GM23338 (cell line): ENCODE measurements at regions not wholly inside any gene's neighbourhood (a gene's known extent, or its start where the extent isn't known, plus 50 kb on each side); places are given as distances from the start of the nearest gene placed in this dataset.

ENCODE experiments used
- CREB1 ChIP-seq: fragments of 250-450 bp; sonication (Bioruptor Pico); IDR thresholded peaks from 2 replicates; pipeline ENCODE4 v1.5.0; 2020; ENCODE audit warnings: low read depth, mild to moderate bottlenecking, moderate library complexity
- CTCF ChIP-seq, 2 experiments: fragments of 200-600 bp in 1 of 2; sonication (generic) in 1 of 2; conservative IDR thresholded peaks; 2 replicates each; pipeline versions ENCODE4 v1.5.1 to v1.6.1; 2016 to 2017; ENCODE audit warnings: antibody characterized with exemption in 2 of 2, low read depth in 2 of 2, mild to moderate bottlenecking in 2 of 2, moderate library complexity in 1 of 2
- ETS1 ChIP-seq: IDR thresholded peaks from 2 replicates; pipeline ENCODE4 v1.6.1; 2016; ENCODE audit warnings: antibody characterized with exemption
- EZH2 ChIP-seq: fragments of 200-600 bp; sonication (generic); IDR thresholded peaks from one replicate; pipeline ENCODE4 v1.8.0; 2017; ENCODE audit warnings: antibody characterized with exemption, mild to moderate bottlenecking, low read depth; ENCODE audit not compliant: unreplicated experiment
- EZH2phosphoT487 ChIP-seq: fragments of 200-600 bp; sonication (generic); IDR thresholded peaks from one replicate; pipeline ENCODE4 v1.8.1; 2018; ENCODE audit warnings: antibody characterized with exemption; ENCODE audit not compliant: unreplicated experiment
- JUNB ChIP-seq: IDR thresholded peaks from one replicate; pipeline ENCODE4 v1.6.1; 2016; ENCODE audit warnings: antibody characterized with exemption; ENCODE audit not compliant: unreplicated experiment
- NANOG ChIP-seq: IDR thresholded peaks from 2 replicates; pipeline ENCODE4 v1.6.1; 2016; ENCODE audit warnings: antibody characterized with exemption, borderline replicate concordance
- POLR2AphosphoS5 ChIP-seq: IDR thresholded peaks from 2 replicates; pipeline ENCODE4 v1.6.1; 2016; ENCODE audit warnings: antibody characterized with exemption, low read depth
- REST ChIP-seq: IDR thresholded peaks from one replicate; pipeline ENCODE4 v1.6.1; 2018; ENCODE audit warnings: antibody characterized with exemption; ENCODE audit not compliant: unreplicated experiment
- STAT1 ChIP-seq: IDR thresholded peaks from one replicate; pipeline ENCODE4 v1.6.1; 2016; ENCODE audit warnings: antibody characterized with exemption; ENCODE audit not compliant: unreplicated experiment
- ZNF114 ChIP-seq: fragments of 250-450 bp; sonication (Bioruptor Pico); IDR thresholded peaks from 2 replicates; pipeline ENCODE4 v1.5.0; 2020; ENCODE audit warnings: mild to moderate bottlenecking, moderate library complexity

GRCh38 chrX:124548571-124548970, 202.2 kb downstream of the SH2D1A start:
- TF ChIP-seq CTCF (conservative IDR thresholded peaks at IDR 0.05; ENCODE audit: low read depth in 2 of 2): no peak
- no peak for TF ChIP-seq POLR2AphosphoS5
- no peak for TF ChIP-seq JUNB
- no peak for TF ChIP-seq CREB1 (CRISPR knock-in tag)
- TF ChIP-seq NANOG: no peak
- TF ChIP-seq EZH2: no peak
- no peak for TF ChIP-seq REST
- no peak for TF ChIP-seq ETS1
- TF ChIP-seq EZH2phosphoT487: no peak
- TF ChIP-seq ZNF114 (CRISPR knock-in tag): no peak
- no peak for TF ChIP-seq STAT1
